ENCODE measurements at regions not wholly inside any gene's neighbourhood (a gene's known extent, or its start where the extent isn't known, plus 50 kb on each side); places are given as distances from the start of the nearest gene placed in this dataset.

- Histone ChIP-seq H3K27me3 (ENCODE audit: control insufficient read depth in 2 of 2, insufficient read depth in 2 of 2, low read length in 2 of 2) (no peaks in the 10 kb centered on the region; a peak in 1 of 5 replicates), H3K27ac (ENCODE audit: extremely low read depth, low read depth, low read length) (no peak overlapping the region), H3K9me1 (ENCODE audit: control insufficient read depth, insufficient read depth, low read length) (no peaks in the 10 kb centered on the region), H2AFZ (ENCODE audit: low read depth, low read length) (no peak overlapping the region), H3K79me2 (ENCODE audit: control insufficient read depth, insufficient read depth, low read length) (no peaks in the 10 kb centered on the region), H3K4me2 (ENCODE audit: insufficient read depth, low read length) (no peak overlapping the region), H3K4me3 (no peak overlapping the region), H3K36me3 (ENCODE audit: control insufficient read depth, insufficient read depth, low read length) (no peaks in the 10 kb centered on the region), H3K9me3 (replicated peaks; ENCODE audit: control insufficient read depth, insufficient read depth, low read depth, low read length) (no peaks in the 10 kb centered on the region), H3K9ac (ENCODE audit: insufficient read depth in 1 of 2, low read depth in 2 of 2, low read length in 2 of 2) (no peak overlapping the region), H4K20me1 (replicated peaks; ENCODE audit: control insufficient read depth, insufficient read depth, low read length) (no peaks in the 10 kb centered on the region), H3K4me1 (replicated peaks in 1 of 2; ENCODE audit: control insufficient read depth in 2 of 2, insufficient read depth in 2 of 2, low read length in 2 of 2) (no peaks in the 10 kb centered on the region)
- in situ Hi-C loops (cut with MboI) (loop anchor here (25.0 kb wide), 1 partner anchor 991 kb away; no protein-coding TSS in a partner anchor), intact Hi-C loops (cut with micrococcal nuclease) (loop anchor here (1.0 kb wide), 1 partner anchor 243 kb away; no protein-coding TSS in a partner anchor)
- no TSS peak for BruUV-seq (replicated peaks)
- POLR2A ChIA-PET, result interaction anchor here (0.6 to 1.0 kb wide), 3 partner anchors 18 to 717 kb away, joined by 3 to 4 read pairs (median 3); no protein-coding TSS in a partner anchor
- FAIRE-seq (peak; percentile 87), ATAC-seq (peak; percentile 88), DNase-seq (ENCODE audit: extremely low read depth in 1 of 4, low spot score in 3 of 4) (peak; percentile 57 to 66 (median 60))
- WGBS (ENCODE audit: insufficient coverage, low coverage, missing lambda C conversion rate), result 7% methylated on average over 8 of the region's 8 CpGs
- TF ChIP-seq KDM1A (IDR thresholded peaks at IDR 0.05) (no peak), RAD51 (IDR thresholded peaks at IDR 0.05; ENCODE audit: borderline replicate concordance, low read depth) (no peak), RAD21 (CRISPR knock-in tag; conservative IDR thresholded peaks at IDR 0.05 in 1 of 2, IDR thresholded peaks at IDR 0.05 in 1 of 2) (peak in 1 of 2 experiments; percentile 68; a peak in 2 of 4 replicates), EZH2 (IDR thresholded peaks at IDR 0.05; ENCODE audit: borderline replicate concordance, low read depth, low read length) (no peak), ZNF408 (CRISPR knock-in tag; IDR thresholded peaks at IDR 0.05; ENCODE audit: low read depth) (no peak), SMC3 (conservative IDR thresholded peaks at IDR 0.05; ENCODE audit: insufficient read depth, low read depth, low read length) (peak; percentile 40; the same call in 1 of the 2 replicates)
- TF ChIP-seq, protein P1, sequence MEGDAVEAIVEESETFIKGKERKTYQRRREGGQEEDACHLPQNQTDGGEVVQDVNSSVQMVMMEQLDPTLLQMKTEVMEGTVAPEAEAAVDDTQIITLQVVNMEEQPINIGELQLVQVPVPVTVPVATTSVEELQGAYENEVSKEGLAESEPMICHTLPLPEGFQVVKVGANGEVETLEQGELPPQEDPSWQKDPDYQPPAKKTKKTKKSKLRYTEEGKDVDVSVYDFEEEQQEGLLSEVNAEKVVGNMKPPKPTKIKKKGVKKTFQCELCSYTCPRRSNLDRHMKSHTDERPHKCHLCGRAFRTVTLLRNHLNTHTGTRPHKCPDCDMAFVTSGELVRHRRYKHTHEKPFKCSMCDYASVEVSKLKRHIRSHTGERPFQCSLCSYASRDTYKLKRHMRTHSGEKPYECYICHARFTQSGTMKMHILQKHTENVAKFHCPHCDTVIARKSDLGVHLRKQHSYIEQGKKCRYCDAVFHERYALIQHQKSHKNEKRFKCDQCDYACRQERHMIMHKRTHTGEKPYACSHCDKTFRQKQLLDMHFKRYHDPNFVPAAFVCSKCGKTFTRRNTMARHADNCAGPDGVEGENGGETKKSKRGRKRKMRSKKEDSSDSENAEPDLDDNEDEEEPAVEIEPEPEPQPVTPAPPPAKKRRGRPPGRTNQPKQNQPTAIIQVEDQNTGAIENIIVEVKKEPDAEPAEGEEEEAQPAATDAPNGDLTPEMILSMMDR (IDR thresholded peaks at IDR 0.05 in 2 of 3, conservative IDR thresholded peaks at IDR 0.05 in 1 of 3; ENCODE audit: insufficient read depth in 2 of 3, low read depth in 1 of 3, low read length in 3 of 3), result peak; percentile 61 to 83 (median 76)
- CTCF ChIA-PET (ENCODE audit: low intra/inter-chr PET ratio), result interaction anchor here (2.0 kb wide), 1 partner anchor 243 kb away, joined by 8 read pairs; no protein-coding TSS in a partner anchor
These were observed 56.1 kb upstream of the SLC35G4 start for GRCh38 chr18:11553098-11553940.

All from K562 (cell line).